H9 (cell line): ENCODE measurements at regions not wholly inside any gene's neighbourhood (a gene's known extent, or its start where the extent isn't known, plus 50 kb on each side); places are given as distances from the start of the nearest gene placed in this dataset.

Experiments
- DNase-seq: peaks from one replicate; pipeline ENCODE4 v3.0.0-alpha.2; 2017
- H2AFZ ChIP-seq: one replicate; pipeline ENCODE4 v1.6.1; 2013; ENCODE audit warnings: mild to moderate bottlenecking, low read length, control low read depth, moderate library complexity
- H2AK5ac ChIP-seq: 2 replicates; pipeline ENCODE4 v1.6.1; 2013; ENCODE audit warnings: low read length, control low read depth, mixed read lengths; ENCODE audit not compliant: insufficient read length
- H2BK120ac ChIP-seq: one replicate; pipeline ENCODE4 v1.6.1; 2013; ENCODE audit warnings: low read depth, mild to moderate bottlenecking, low read length, control low read depth, inconsistent platforms; ENCODE audit not compliant: poor library complexity, severe bottlenecking
- H2BK12ac ChIP-seq: 2 replicates; pipeline ENCODE4 v1.6.1; 2013; ENCODE audit warnings: low read length, control low read depth, mixed read lengths, low read depth; ENCODE audit not compliant: insufficient read length
- H2BK15ac ChIP-seq: 2 replicates; pipeline ENCODE4 v1.6.1; 2013; ENCODE audit warnings: low read depth, low read length, control low read depth
- H2BK20ac ChIP-seq: one replicate; pipeline ENCODE4 v1.6.1; 2013; ENCODE audit warnings: low read depth, mild to moderate bottlenecking, low read length, control low read depth, inconsistent platforms; ENCODE audit not compliant: poor library complexity, severe bottlenecking
- H2BK5ac ChIP-seq: 2 replicates; pipeline ENCODE4 v1.6.1; 2013; ENCODE audit warnings: low read length, control low read depth, mixed read lengths; ENCODE audit not compliant: insufficient read length
- H3K14ac ChIP-seq: 2 replicates; pipeline ENCODE4 v1.6.1; 2013; ENCODE audit warnings: low read length, control low read depth; ENCODE audit not compliant: insufficient read depth
- H3K18ac ChIP-seq: 2 replicates; pipeline ENCODE4 v1.6.1; 2013; ENCODE audit warnings: low read depth, mild to moderate bottlenecking, mixed read lengths, low read length, control low read depth; ENCODE audit not compliant: insufficient read length
- H3K23ac ChIP-seq: 2 replicates; pipeline ENCODE4 v1.6.1; 2013; ENCODE audit warnings: low read length, control low read depth, mixed read lengths, low read depth; ENCODE audit not compliant: insufficient read length
- H3K23me2 ChIP-seq: 2 replicates; pipeline ENCODE4 v1.6.1; 2013; ENCODE audit warnings: low read depth, mild to moderate bottlenecking, mixed read lengths, low read length, control low read depth; ENCODE audit not compliant: insufficient read length, poor library complexity, severe bottlenecking
- H3K27ac ChIP-seq: 2 replicates; pipeline ENCODE4 v1.5.1; 2013; ENCODE audit warnings: low read length, control low read depth, mixed read lengths, low read depth; ENCODE audit not compliant: insufficient read length
- H3K27me3 ChIP-seq: 2 replicates; pipeline ENCODE4 v1.6.1; 2013; ENCODE audit warnings: low read length, control low read depth, inconsistent platforms; ENCODE audit not compliant: insufficient read depth
- H3K4ac ChIP-seq: 2 replicates; pipeline ENCODE4 v1.6.1; 2013; ENCODE audit warnings: low read depth, mild to moderate bottlenecking, control low read depth, inconsistent platforms, low read length, moderate library complexity
- H3K4me1 ChIP-seq: 2 replicates; pipeline ENCODE4 v1.6.1; 2013; ENCODE audit warnings: low read length, control low read depth, inconsistent platforms; ENCODE audit not compliant: insufficient read depth
- H3K4me2 ChIP-seq: 2 replicates; pipeline ENCODE4 v1.6.1; 2013; ENCODE audit warnings: low read length, control low read depth, mixed read lengths; ENCODE audit not compliant: insufficient read length, insufficient read depth
- H3K56ac ChIP-seq: 2 replicates; pipeline ENCODE4 v1.6.1; 2013; ENCODE audit warnings: low read depth, mild to moderate bottlenecking, mixed read lengths, low read length, control low read depth; ENCODE audit not compliant: insufficient read length
- H3K79me1 ChIP-seq: 2 replicates; pipeline ENCODE4 v1.6.1; 2013; ENCODE audit warnings: low read depth, mild to moderate bottlenecking, moderate library complexity, low read length, control low read depth, inconsistent platforms; ENCODE audit not compliant: insufficient read depth, poor library complexity, severe bottlenecking
- H3K79me2 ChIP-seq: 2 replicates; pipeline ENCODE4 v1.6.1; 2013; ENCODE audit warnings: low read length, control low read depth, inconsistent platforms; ENCODE audit not compliant: insufficient read depth
- H3K9ac ChIP-seq: 2 replicates; pipeline ENCODE4 v1.6.1; 2013; ENCODE audit warnings: low read length, control low read depth, mixed read lengths; ENCODE audit not compliant: insufficient read length; ENCODE audit errors: extremely low read depth
- H3K9me3 ChIP-seq: one replicate; pipeline ENCODE4 v1.6.1; 2013; ENCODE audit warnings: low read depth, low read length, inconsistent platforms; ENCODE audit not compliant: control insufficient read depth
- H3T11ph ChIP-seq: one replicate; pipeline ENCODE4 v1.6.1; 2013; ENCODE audit warnings: mild to moderate bottlenecking, low read length, control low read depth, inconsistent platforms
- H4K20me1 ChIP-seq: one replicate; pipeline ENCODE4 v1.6.1; 2013; ENCODE audit not compliant: control insufficient read depth, insufficient read length, insufficient read depth
- H4K5ac ChIP-seq: 2 replicates; pipeline ENCODE4 v1.6.1; 2013; ENCODE audit warnings: low read depth, mild to moderate bottlenecking, mixed read lengths, low read length, control low read depth; ENCODE audit not compliant: insufficient read length
- H4K8ac ChIP-seq: replicated peaks from 2 replicates; pipeline ENCODE4 v1.6.1; 2013; ENCODE audit warnings: low read length, control low read depth, mixed read lengths, low read depth; ENCODE audit not compliant: insufficient read length
- H4K91ac ChIP-seq: 2 replicates; pipeline ENCODE4 v1.6.1; 2013; ENCODE audit warnings: low read depth, mild to moderate bottlenecking, moderate library complexity, mixed read lengths, low read length, control low read depth; ENCODE audit not compliant: insufficient read length
- H3K27ac Mint-ChIP-seq, 3 experiments: 2 replicates in 2 of 3; 3 replicates in 1 of 3; pipeline ENCODE4 v1.8.0; 2020 to 2021; ENCODE audit warnings: mixed read lengths in 3 of 3, mild to moderate bottlenecking in 1 of 3, moderate library complexity in 1 of 3
- H3K27me3 Mint-ChIP-seq: 2 replicates; pipeline ENCODE4 v1.8.0; 2021; ENCODE audit warnings: low read depth, mild to moderate bottlenecking, moderate library complexity, mixed read lengths
- H3K36me3 Mint-ChIP-seq, 3 experiments: 2 replicates in 2 of 3; 3 replicates in 1 of 3; pipeline ENCODE4 v1.8.0; 2020 to 2021; ENCODE audit warnings: low read depth in 3 of 3, mixed read lengths in 3 of 3; ENCODE audit not compliant: insufficient read depth in 1 of 3
- H3K4me1 Mint-ChIP-seq, 2 experiments: 2 replicates each; pipeline ENCODE4 v1.8.0; 2020; ENCODE audit warnings: mixed read lengths in 2 of 2
- H3K4me3 Mint-ChIP-seq, 2 experiments: 2 replicates in 1 of 2; 3 replicates in 1 of 2; pipeline ENCODE4 v1.8.0; 2020 to 2021; ENCODE audit warnings: mild to moderate bottlenecking in 2 of 2, mixed read lengths in 2 of 2, moderate library complexity in 1 of 2
- H3K9me3 Mint-ChIP-seq, 2 experiments: 2 replicates in 1 of 2; 3 replicates in 1 of 2; pipeline ENCODE4 v1.8.0; 2020; ENCODE audit warnings: mild to moderate bottlenecking in 2 of 2, mixed read lengths in 2 of 2, moderate library complexity in 1 of 2
- WGBS: extraction: QIAGEN DNeasy Blood & Tissue Kit; methylation state at CpG from one replicate; pipeline ENCODE4 v1.1.7; 2013; ENCODE audit warnings: missing lambda C conversion rate, low lambda C conversion rate, mixed read lengths; ENCODE audit not compliant: insufficient read length; ENCODE audit errors: extremely low coverage; 5-methylcytosine and 5-hydroxymethylcytosine counted together
- TF ChIP-seq, protein P1 (sequence below): fragments of 200-600 bp; sonication (generic); conservative IDR thresholded peaks from 3 replicates; pipeline ENCODE4 v1.8.0; 2021; ENCODE audit warnings: antibody characterized with exemption, mild to moderate bottlenecking

DNA sequence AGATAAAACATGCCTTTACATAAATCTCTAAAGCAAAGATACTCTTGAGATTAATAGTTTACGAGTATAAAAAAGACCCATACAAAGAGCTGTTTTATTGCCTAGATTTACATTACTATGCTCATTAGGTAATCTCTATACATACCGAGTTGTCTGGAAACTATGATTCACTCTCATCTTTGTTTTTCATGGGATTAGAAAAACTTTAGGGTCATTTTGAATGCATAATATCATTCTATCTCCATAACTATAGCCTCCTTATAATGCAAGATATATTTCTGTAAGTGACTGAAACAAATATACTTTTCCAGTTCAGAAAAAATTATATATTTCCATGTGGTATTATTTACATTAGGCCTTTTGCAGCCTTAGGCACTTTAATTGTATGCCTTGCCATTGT is 1088.7 kb upstream of the ARRDC3 start:
- no peak overlapping the region for H3K27ac Mint-ChIP-seq
- no peak overlapping the region for H2AK5ac ChIP-seq
- H3K9ac ChIP-seq: no peak overlapping the region
- peaks cover 12 to 14% of the 10 kb centered on the region in 2 experiments for H3K9me3 Mint-ChIP-seq
- no peak overlapping the region for H2BK20ac ChIP-seq
- H2AFZ ChIP-seq: no peak overlapping the region
- no peak overlapping the region for H3K14ac ChIP-seq
- H3K4me3 Mint-ChIP-seq: no peak overlapping the region
- no peak overlapping the region for H4K5ac ChIP-seq
- H3K27me3 Mint-ChIP-seq: no peaks in the 10 kb centered on the region
- no peak overlapping the region for H2BK15ac ChIP-seq
- H3K4ac ChIP-seq: no peak overlapping the region
- no peak overlapping the region for H3K27ac ChIP-seq
- WGBS: no CpG with 5 or more reads among the region's 2 CpGs
- no peak overlapping the region for H2BK120ac ChIP-seq
- no peaks in the 10 kb centered on the region for H3K27me3 ChIP-seq
- H3K79me2 ChIP-seq: no peaks in the 10 kb centered on the region
- H4K20me1 ChIP-seq: no peaks in the 10 kb centered on the region
- H2BK5ac ChIP-seq: no peak overlapping the region
- H3K36me3 Mint-ChIP-seq: peaks cover 2 to 9% (median 8%) of the 10 kb centered on the region in 3 experiments; a peak in 5 of 7 replicates
- no peak overlapping the region for H2BK12ac ChIP-seq
- no peak overlapping the region for H3K56ac ChIP-seq
- no peak overlapping the region for H4K91ac ChIP-seq
- H3K18ac ChIP-seq: no peak overlapping the region
- no peaks in the 10 kb centered on the region for H3K9me3 ChIP-seq
- TF ChIP-seq, protein P1, sequence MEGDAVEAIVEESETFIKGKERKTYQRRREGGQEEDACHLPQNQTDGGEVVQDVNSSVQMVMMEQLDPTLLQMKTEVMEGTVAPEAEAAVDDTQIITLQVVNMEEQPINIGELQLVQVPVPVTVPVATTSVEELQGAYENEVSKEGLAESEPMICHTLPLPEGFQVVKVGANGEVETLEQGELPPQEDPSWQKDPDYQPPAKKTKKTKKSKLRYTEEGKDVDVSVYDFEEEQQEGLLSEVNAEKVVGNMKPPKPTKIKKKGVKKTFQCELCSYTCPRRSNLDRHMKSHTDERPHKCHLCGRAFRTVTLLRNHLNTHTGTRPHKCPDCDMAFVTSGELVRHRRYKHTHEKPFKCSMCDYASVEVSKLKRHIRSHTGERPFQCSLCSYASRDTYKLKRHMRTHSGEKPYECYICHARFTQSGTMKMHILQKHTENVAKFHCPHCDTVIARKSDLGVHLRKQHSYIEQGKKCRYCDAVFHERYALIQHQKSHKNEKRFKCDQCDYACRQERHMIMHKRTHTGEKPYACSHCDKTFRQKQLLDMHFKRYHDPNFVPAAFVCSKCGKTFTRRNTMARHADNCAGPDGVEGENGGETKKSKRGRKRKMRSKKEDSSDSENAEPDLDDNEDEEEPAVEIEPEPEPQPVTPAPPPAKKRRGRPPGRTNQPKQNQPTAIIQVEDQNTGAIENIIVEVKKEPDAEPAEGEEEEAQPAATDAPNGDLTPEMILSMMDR: no peak
- H3K4me1 ChIP-seq: no peaks in the 10 kb centered on the region
- DNase-seq: no peak
- H4K8ac ChIP-seq: no peak overlapping the region
- no peaks in the 10 kb centered on the region for H3K79me1 ChIP-seq
- no peaks in the 10 kb centered on the region for H3K23me2 ChIP-seq
- no peak overlapping the region for H3K4me2 ChIP-seq
- no peak overlapping the region for H3K23ac ChIP-seq
- H3T11ph ChIP-seq: no peak overlapping the region
- peaks cover 5 to 8% of the 10 kb centered on the region in 2 experiments; a peak in 3 of 4 replicates for H3K4me1 Mint-ChIP-seq
